Spleen (tissue), 11 donors: ENCODE measurements at regions not wholly inside any gene's neighbourhood (a gene's known extent, or its start where the extent isn't known, plus 50 kb on each side); places are given as distances from the start of the nearest gene placed in this dataset.

Experiments
- DNase-seq: peaks from one replicate; pipeline ENCODE4 v3.0.0-alpha.2; 2020
- H3K27ac ChIP-seq, 8 donors: fragments of 200-600 bp; sonication (generic) in 7 of 8; 1 replicate in 4 of 8; 2 replicates in 4 of 8; pipeline versions ENCODE4 v1.5.0 to v1.8.0; 2016 to 2021; ENCODE audit warnings: inconsistent platforms in 4 of 8, mild to moderate bottlenecking in 4 of 8, moderate library complexity in 1 of 8
- H3K27me3 ChIP-seq, 7 donors: fragments of 200-600 bp; sonication (generic) in 6 of 7; replicated peaks in 1 of 7; 1 replicate in 4 of 7; 2 replicates in 3 of 7; pipeline versions ENCODE4 v1.5.0 to v1.8.0; 2016 to 2021; ENCODE audit warnings: inconsistent platforms in 3 of 7, mild to moderate bottlenecking in 1 of 7
- H3K36me3 ChIP-seq, 6 donors: fragments of 200-600 bp; sonication (generic) in 5 of 6; 1 replicate in 4 of 6; 2 replicates in 2 of 6; pipeline versions ENCODE4 v1.5.0 to v1.8.0; 2016 to 2021; ENCODE audit warnings: inconsistent platforms in 2 of 6
- H3K4me1 ChIP-seq, 6 donors: fragments of 200-600 bp; sonication (generic) in 5 of 6; 1 replicate in 3 of 6; 2 replicates in 3 of 6; pipeline versions ENCODE4 v1.5.0 to v1.8.0; 2016 to 2021; ENCODE audit warnings: inconsistent platforms in 3 of 6
- H3K4me3 ChIP-seq, 8 donors: fragments of 200-600 bp; sonication (generic) in 7 of 8; 1 replicate in 4 of 8; 2 replicates in 4 of 8; pipeline versions ENCODE4 v1.5.0 to v1.8.0; 2016 to 2021; ENCODE audit warnings: inconsistent platforms in 4 of 8, mild to moderate bottlenecking in 4 of 8, moderate library complexity in 2 of 8
- H3K9me3 ChIP-seq, 8 donors: fragments of 200-600 bp; sonication (generic) in 7 of 8; 1 replicate in 4 of 8; 2 replicates in 4 of 8; pipeline versions ENCODE4 v1.5.0 to v1.8.0; 2016 to 2021; ENCODE audit warnings: inconsistent platforms in 4 of 8
- CTCF ChIP-seq, 11 experiments: fragments of 200-600 bp in 7 of 11; fragments of 450-650 bp in 4 of 11; sonication (generic) in 4 of 11; IDR thresholded peaks in 8 of 11; conservative IDR thresholded peaks in 3 of 11; 1 replicate in 7 of 11; 2 replicates in 4 of 11; pipeline versions ENCODE4 v1.4.0 to v1.8.0; 2016 to 2021; ENCODE audit warnings: antibody characterized with exemption in 11 of 11, inconsistent platforms in 4 of 11, mild to moderate bottlenecking in 1 of 11
- POLR2A ChIP-seq, 3 donors: fragments of 450-650 bp; IDR thresholded peaks; one replicate each; pipeline ENCODE4 v1.5.1; 2017; ENCODE audit warnings: antibody characterized with exemption in 3 of 3, mild to moderate bottlenecking in 1 of 3
- POLR2AphosphoS5 ChIP-seq, 3 donors: sonication (generic); formaldehyde crosslinking; IDR thresholded peaks; one replicate each; pipeline ENCODE4 v1.5.1; 2017; ENCODE audit warnings: antibody characterized with exemption in 3 of 3
- WGBS, 5 donors: extraction: QIAGEN DNeasy Blood & Tissue Kit in 3 of 5; methylation state at CpG; one replicate each; pipeline versions ENCODE4 v1.1.5 to v1.1.7; 2013 to 2018; 5-methylcytosine and 5-hydroxymethylcytosine counted together
- intact Hi-C: fragments of 100-400 bp; cut with DNase I; formaldehyde crosslinking; loops from one replicate; pipeline ENCODE4 v1.15.0; 2023; ENCODE audit warnings: low total_unique reads
- donor health status: healthy with polysubstance abuse.
- donor health status: DM: no; HTN: no; CAD: no; lungs with moderate emphysema.
- donor health status: DM: no; HTN: no; CAD: no.
- donor health status: Bipolar disorder and iron deficiency.
- donor health status: healthy.
- donor health status: DM: no; HTN: no; CAD: no.
- donor health status: DM: yes; HTN: yes; CAD: no.

GRCh38 chr12:113634982-113635381 lies 163.3 kb upstream of the LHX5 start:
- intact Hi-C loops = no loop called here
- WGBS, 5 donors = 47 to 61% (median 55%) methylated on average over 8 of the region's 8 CpGs
- Histone ChIP-seq H3K9me3 (peaks cover 0 to 32% (median 20%) of the 10 kb centered on the region in 8 donors), H3K27me3 (peaks cover 0 to 58% (median 7%) of the 10 kb centered on the region in 7 donors), H3K36me3 (no peaks in the 10 kb centered on the region), H3K4me3 (no peak overlapping the region), H3K27ac (no peak overlapping the region), H3K4me1 (no peaks in the 10 kb centered on the region)
- TF ChIP-seq POLR2A (IDR thresholded peaks at IDR 0.05) = no peak
- TF ChIP-seq POLR2AphosphoS5 (IDR thresholded peaks at IDR 0.05) = no peak
- TF ChIP-seq CTCF (IDR thresholded peaks at IDR 0.05 in 8 of 11, conservative IDR thresholded peaks at IDR 0.05 in 3 of 11) = no peak
- DNase-seq = no peak

DNA sequence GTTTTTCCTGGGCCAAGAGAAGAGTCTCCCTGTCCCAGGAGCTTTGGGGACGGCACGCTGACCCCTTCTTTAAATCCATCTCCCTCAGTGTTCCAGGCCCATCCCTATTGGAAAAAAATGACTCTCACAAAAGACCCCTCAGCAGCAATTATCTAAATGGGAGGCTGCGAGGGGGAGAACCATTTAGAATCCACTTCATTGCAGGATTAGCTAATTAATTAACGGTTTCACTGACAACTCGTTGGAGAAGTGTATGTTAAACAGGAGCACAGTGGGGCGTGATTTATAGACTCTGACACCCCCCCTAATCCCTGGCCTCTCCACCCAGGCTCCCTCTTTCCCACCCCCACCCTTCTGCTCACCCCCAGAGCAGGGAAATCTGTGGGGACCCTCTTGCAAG lies 162.8 kb upstream of the LHX5 start:
- Histone ChIP-seq H3K36me3 (no peaks in the 10 kb centered on the region), H3K4me3 (no peak overlapping the region), H3K9me3 (peaks cover 0 to 37% (median 24%) of the 10 kb centered on the region in 8 donors), H3K27ac (no peak overlapping the region), H3K4me1 (no peaks in the 10 kb centered on the region), H3K27me3 (peaks cover 0 to 53% (median 2%) of the 10 kb centered on the region in 7 donors)
- intact Hi-C loops = no loop called here
- 34 to 52% (median 44%) methylated on average over 6 of the region's 6 CpGs for WGBS, 5 donors
- TF ChIP-seq POLR2AphosphoS5 (IDR thresholded peaks at IDR 0.05) = no peak
- TF ChIP-seq CTCF (IDR thresholded peaks at IDR 0.05 in 8 of 11, conservative IDR thresholded peaks at IDR 0.05 in 3 of 11) = no peak
- no peak for TF ChIP-seq POLR2A (IDR thresholded peaks at IDR 0.05)
- no peak for DNase-seq

GRCh38 chr12:113633678-113634332 lies 162.1 kb upstream of the LHX5 start:
- no peaks in the 10 kb centered on the region for H3K36me3 ChIP-seq
- H3K27ac ChIP-seq = no peak overlapping the region
- no peak for TF ChIP-seq POLR2A (IDR thresholded peaks at IDR 0.05)
- no peak for TF ChIP-seq CTCF (IDR thresholded peaks at IDR 0.05 in 8 of 11, conservative IDR thresholded peaks at IDR 0.05 in 3 of 11)
- no peak for TF ChIP-seq POLR2AphosphoS5 (IDR thresholded peaks at IDR 0.05)
- DNase-seq = no peak
- peaks cover 0 to 46% (median 0%) of the 10 kb centered on the region in 7 donors for H3K27me3 ChIP-seq
- intact Hi-C loops = no loop called here
- H3K9me3 ChIP-seq = peaks cover 0 to 44% (median 26%) of the 10 kb centered on the region in 8 donors
- H3K4me1 ChIP-seq = no peaks in the 10 kb centered on the region
- H3K4me3 ChIP-seq = no peak overlapping the region

DNA sequence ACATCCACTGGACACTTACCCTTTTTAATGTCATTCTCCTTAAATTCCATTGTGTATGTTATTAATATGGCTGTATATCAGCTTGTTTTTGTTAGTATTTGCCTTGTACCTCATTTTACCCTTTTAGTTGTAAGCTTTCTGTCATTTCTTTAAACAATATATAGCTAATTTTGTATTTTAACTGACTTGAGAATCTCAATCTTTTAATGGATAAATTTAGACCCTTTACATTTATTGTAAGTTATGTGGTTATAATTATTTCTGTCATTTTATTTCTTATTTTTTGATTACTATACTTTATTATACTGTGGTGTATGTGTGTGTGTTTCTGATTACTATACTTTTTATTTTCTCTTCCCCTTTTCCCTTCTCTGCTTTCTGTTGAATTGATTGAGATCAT lies 159.0 kb upstream of the LHX5 start:
- Histone ChIP-seq H3K9me3 (peaks cover 5 to 73% (median 46%) of the 10 kb centered on the region in 8 donors), H3K27me3 (peaks cover 0 to 17% (median 0%) of the 10 kb centered on the region in 7 donors), H3K4me1 (no peaks in the 10 kb centered on the region), H3K36me3 (no peaks in the 10 kb centered on the region), H3K27ac (no peak overlapping the region), H3K4me3 (no peak overlapping the region)
- no peak for DNase-seq
- intact Hi-C loops = no loop called here
- no peak for TF ChIP-seq POLR2AphosphoS5 (IDR thresholded peaks at IDR 0.05)
- no peak for TF ChIP-seq CTCF (IDR thresholded peaks at IDR 0.05 in 8 of 11, conservative IDR thresholded peaks at IDR 0.05 in 3 of 11)
- TF ChIP-seq POLR2A (IDR thresholded peaks at IDR 0.05) = no peak
